ENCODE measurements at regions not wholly inside any gene's neighbourhood (a gene's known extent, or its start where the extent isn't known, plus 50 kb on each side); places are given as distances from the start of the nearest gene placed in this dataset.
"Not testable (repeated sequence)": the region's sequence is repeated elsewhere in the genome, so short reads cannot be mapped to it uniquely, and the experiment has no call there.

DNA sequence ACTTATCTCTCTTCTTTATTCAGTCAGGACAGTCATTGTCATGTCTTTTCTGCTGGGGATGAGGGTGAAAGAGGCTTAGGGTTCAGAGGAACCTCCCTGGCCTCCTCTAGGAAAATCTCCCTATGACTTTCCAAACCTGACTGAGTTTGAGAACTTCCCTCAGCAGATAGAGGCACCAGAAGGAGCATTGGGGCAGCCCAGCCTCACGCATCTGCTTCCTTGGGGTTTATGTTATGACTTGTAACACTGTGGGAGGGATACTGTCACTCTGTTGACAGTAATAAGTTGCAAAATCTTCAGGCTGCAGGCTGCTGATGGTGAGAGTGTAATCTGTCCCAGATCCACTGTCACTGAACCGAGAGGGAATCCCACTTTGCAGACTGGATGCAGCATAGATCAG is 4842.6 kb upstream of the OR11H1 start:
- H3K27ac ChIP-seq (ENCODE audit: low read depth in 1 of 2, low read length in 1 of 2); H3K27me3 ChIP-seq (ENCODE audit: control insufficient read depth in 3 of 3, insufficient read depth in 3 of 3, low read length in 2 of 3); H3K36me3 ChIP-seq (ENCODE audit: control insufficient read depth in 4 of 4, insufficient read depth in 4 of 4, low read length in 4 of 4); H3K4me3 ChIP-seq; H3K4me1 ChIP-seq (ENCODE audit: control insufficient read depth in 5 of 5, insufficient read depth in 5 of 5, low read length in 5 of 5); H3K9ac ChIP-seq (ENCODE audit: insufficient read depth in 1 of 2, low read length in 2 of 2); DNase-seq; H3K9me3 ChIP-seq (ENCODE audit: control insufficient read depth in 4 of 4, insufficient read depth in 3 of 4, low read length in 3 of 4); ATAC-seq (ENCODE audit: insufficient read depth, low FRiP score): not testable (repeated sequence)
- 55 to 62% methylated on average over 1 of the region's 2 CpGs for WGBS, 2 donors

DNA sequence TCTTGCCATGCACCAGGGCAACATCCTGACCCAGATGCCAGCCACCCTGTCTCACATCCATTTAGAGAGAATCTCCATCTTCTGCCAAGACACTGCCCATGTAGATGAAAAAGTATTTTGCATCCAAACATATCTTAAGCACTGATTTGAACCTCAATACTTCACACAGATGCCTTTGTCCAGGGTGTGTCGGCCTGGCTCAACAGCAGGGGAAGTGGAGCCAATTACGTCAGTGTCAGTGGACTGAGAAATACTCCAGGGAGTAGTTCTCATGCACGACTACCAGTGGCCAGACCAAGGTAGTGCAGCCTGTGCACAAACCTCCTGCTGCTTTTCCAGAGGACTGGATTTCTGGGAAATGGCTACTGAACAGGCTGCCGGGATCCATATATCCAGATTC is 4840.7 kb upstream of the OR11H1 start:
- not testable (repeated sequence) for H3K27me3 ChIP-seq (ENCODE audit: control insufficient read depth in 3 of 3, insufficient read depth in 3 of 3, low read length in 2 of 3); ATAC-seq (ENCODE audit: insufficient read depth, low FRiP score); H3K4me3 ChIP-seq; H3K9ac ChIP-seq (ENCODE audit: insufficient read depth in 1 of 2, low read length in 2 of 2); H3K36me3 ChIP-seq (ENCODE audit: control insufficient read depth in 4 of 4, insufficient read depth in 4 of 4, low read length in 4 of 4); H3K4me1 ChIP-seq (ENCODE audit: control insufficient read depth in 5 of 5, insufficient read depth in 5 of 5, low read length in 5 of 5); H3K9me3 ChIP-seq (ENCODE audit: control insufficient read depth in 4 of 4, insufficient read depth in 3 of 4, low read length in 3 of 4); H3K27ac ChIP-seq (ENCODE audit: low read depth in 1 of 2, low read length in 1 of 2); DNase-seq
- WGBS, 2 donors: 52 to 59% methylated on average over 4 of the region's 4 CpGs

DNA sequence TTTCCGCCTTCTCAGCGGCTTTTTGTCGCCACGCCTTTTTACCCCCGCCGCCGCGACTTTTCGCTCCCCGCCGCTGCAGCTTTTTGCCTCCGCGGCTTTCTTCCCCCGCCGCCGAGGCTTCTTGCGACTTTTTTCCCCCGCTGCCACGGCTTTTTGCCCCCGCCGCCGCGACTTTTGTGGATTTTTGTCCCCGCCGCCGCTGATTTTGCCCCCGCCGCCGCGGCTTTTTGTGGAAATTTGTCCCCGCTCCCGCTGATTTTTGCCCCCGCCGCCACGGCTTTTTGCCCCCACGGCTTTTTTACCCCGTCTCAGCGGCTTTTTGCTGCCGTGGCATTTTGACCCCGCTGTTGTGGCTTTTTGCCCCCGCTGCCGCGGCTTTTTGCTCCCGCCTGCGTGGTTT is 4829.2 kb upstream of the OR11H1 start:
- not testable (repeated sequence) for H3K27ac ChIP-seq (ENCODE audit: low read depth in 1 of 2, low read length in 1 of 2); ATAC-seq (ENCODE audit: insufficient read depth, low FRiP score); H3K4me3 ChIP-seq; H3K4me1 ChIP-seq (ENCODE audit: control insufficient read depth in 5 of 5, insufficient read depth in 5 of 5, low read length in 5 of 5); H3K9ac ChIP-seq (ENCODE audit: insufficient read depth in 1 of 2, low read length in 2 of 2); H3K9me3 ChIP-seq (ENCODE audit: control insufficient read depth in 4 of 4, insufficient read depth in 3 of 4, low read length in 3 of 4); H3K27me3 ChIP-seq (ENCODE audit: control insufficient read depth in 3 of 3, insufficient read depth in 3 of 3, low read length in 2 of 3); H3K36me3 ChIP-seq (ENCODE audit: control insufficient read depth in 4 of 4, insufficient read depth in 4 of 4, low read length in 4 of 4); DNase-seq
- 69 to 70% methylated on average over 40 to 45 of the region's 45 CpGs for WGBS, 2 donors

DNA sequence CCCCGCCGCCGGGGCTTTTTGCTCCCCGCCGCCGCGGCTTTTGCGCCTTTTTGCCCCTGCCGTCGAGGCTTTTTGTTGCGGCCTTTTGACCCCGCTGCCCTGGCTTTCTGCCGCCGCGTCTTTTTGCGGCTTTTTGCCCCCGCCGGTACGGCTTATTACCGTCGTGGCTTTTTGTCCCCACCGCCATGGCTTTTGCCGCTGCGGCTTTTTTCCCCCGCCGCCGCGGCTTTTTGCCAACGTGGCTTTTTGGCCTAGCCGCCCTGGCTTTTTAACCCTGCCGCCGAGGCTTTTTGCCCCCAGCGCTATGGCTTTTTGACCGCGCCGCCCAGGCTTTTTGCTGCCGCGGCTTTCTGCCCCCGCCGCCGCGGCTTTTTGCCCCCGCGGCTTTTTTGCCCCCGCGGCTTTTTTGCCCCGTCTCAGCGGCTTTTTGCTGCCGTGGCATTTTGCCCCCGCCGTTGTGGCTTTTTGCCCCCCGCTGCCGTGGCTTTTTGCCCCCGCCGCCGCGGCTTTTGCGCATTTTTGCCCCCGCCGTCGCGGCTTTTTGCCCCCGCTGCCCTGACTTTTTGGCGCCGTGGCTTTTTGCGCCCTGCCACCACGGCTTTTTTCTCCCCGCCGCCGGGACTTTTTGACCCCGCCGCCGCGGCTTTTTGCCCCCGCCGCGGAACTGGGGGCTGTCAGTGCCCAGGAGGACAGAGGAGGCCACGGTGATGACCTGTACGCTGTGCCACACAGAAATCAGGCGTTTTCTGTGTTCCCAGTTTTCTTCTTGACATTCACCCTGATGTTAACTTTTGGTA is 4828.5 kb upstream of the OR11H1 start:
- not testable (repeated sequence) for H3K27me3 ChIP-seq (ENCODE audit: control insufficient read depth in 3 of 3, insufficient read depth in 3 of 3, low read length in 2 of 3); H3K36me3 ChIP-seq (ENCODE audit: control insufficient read depth in 4 of 4, insufficient read depth in 4 of 4, low read length in 4 of 4); H3K9ac ChIP-seq (ENCODE audit: insufficient read depth in 1 of 2, low read length in 2 of 2); ATAC-seq (ENCODE audit: insufficient read depth, low FRiP score); H3K4me1 ChIP-seq (ENCODE audit: control insufficient read depth in 5 of 5, insufficient read depth in 5 of 5, low read length in 5 of 5); H3K27ac ChIP-seq (ENCODE audit: low read depth in 1 of 2, low read length in 1 of 2); DNase-seq; H3K4me3 ChIP-seq; H3K9me3 ChIP-seq (ENCODE audit: control insufficient read depth in 4 of 4, insufficient read depth in 3 of 4, low read length in 3 of 4)
- WGBS, 2 donors: 65 to 72% methylated on average over 68 to 75 of the region's 80 CpGs

DNA sequence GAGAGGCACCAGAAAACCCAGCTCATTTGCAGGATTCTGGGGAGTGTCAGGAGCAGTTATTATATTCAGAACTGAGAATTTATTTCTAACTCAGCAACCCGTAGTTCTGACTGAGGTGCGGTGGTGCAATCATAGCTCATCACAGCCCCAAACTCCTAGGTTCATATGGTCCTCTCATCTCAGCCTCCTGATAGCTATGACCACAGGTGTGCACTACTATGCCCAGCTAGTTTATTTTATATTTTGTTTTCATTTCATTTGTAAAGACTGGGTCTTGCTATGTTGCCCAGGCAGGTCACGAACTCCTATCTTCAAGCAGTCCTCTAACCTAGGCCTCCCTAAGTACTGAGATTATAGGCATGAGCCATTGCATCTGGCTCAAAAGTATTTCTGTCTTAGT is 4819.8 kb upstream of the OR11H1 start:
- H3K4me1 ChIP-seq (ENCODE audit: control insufficient read depth in 5 of 5, insufficient read depth in 5 of 5, low read length in 5 of 5); H3K36me3 ChIP-seq (ENCODE audit: control insufficient read depth in 4 of 4, insufficient read depth in 4 of 4, low read length in 4 of 4); ATAC-seq (ENCODE audit: insufficient read depth, low FRiP score); H3K4me3 ChIP-seq; H3K27ac ChIP-seq (ENCODE audit: low read depth in 1 of 2, low read length in 1 of 2); DNase-seq; H3K9ac ChIP-seq (ENCODE audit: insufficient read depth in 1 of 2, low read length in 2 of 2); H3K27me3 ChIP-seq (ENCODE audit: control insufficient read depth in 3 of 3, insufficient read depth in 3 of 3, low read length in 2 of 3): not testable (repeated sequence)
- WGBS, 2 donors: 78 to 87% methylated on average over 3 of the region's 3 CpGs
- H3K9me3 ChIP-seq (ENCODE audit: control insufficient read depth in 4 of 4, insufficient read depth in 3 of 4, low read length in 3 of 4): peaks cover 0 to 13% (median 5%) of the 10 kb centered on the region in 4 donors

DNA sequence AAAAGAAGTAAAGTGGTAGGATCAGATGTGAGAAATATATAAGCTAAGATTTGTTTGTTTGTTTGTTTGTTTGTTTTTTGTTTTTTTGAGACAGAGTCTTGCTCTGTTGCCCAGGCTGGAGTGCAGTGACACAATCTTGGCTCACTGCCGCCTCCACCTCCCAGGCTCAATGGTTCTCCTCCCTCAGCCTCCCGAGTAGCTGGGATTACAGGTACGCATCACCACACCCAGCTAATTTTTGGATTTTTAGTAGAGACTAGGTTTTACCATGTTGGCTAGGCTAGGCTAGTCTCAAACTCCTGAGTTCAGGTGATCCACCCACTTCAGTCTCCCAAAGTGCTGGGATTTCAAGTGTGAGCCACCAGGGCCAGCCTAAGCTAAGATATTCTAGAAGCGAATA is 4817.1 kb upstream of the OR11H1 start:
- not testable (repeated sequence) for H3K4me1 ChIP-seq (ENCODE audit: control insufficient read depth in 5 of 5, insufficient read depth in 5 of 5, low read length in 5 of 5); H3K9ac ChIP-seq (ENCODE audit: insufficient read depth in 1 of 2, low read length in 2 of 2); H3K27me3 ChIP-seq (ENCODE audit: control insufficient read depth in 3 of 3, insufficient read depth in 3 of 3, low read length in 2 of 3); ATAC-seq (ENCODE audit: insufficient read depth, low FRiP score); H3K27ac ChIP-seq (ENCODE audit: low read depth in 1 of 2, low read length in 1 of 2); DNase-seq; H3K36me3 ChIP-seq (ENCODE audit: control insufficient read depth in 4 of 4, insufficient read depth in 4 of 4, low read length in 4 of 4); H3K4me3 ChIP-seq
- H3K9me3 ChIP-seq (ENCODE audit: control insufficient read depth in 4 of 4, insufficient read depth in 3 of 4, low read length in 3 of 4): peaks cover 0 to 31% (median 13%) of the 10 kb centered on the region in 4 donors
- WGBS, 2 donors: 47 to 54% methylated on average over 4 of the region's 4 CpGs

DNA sequence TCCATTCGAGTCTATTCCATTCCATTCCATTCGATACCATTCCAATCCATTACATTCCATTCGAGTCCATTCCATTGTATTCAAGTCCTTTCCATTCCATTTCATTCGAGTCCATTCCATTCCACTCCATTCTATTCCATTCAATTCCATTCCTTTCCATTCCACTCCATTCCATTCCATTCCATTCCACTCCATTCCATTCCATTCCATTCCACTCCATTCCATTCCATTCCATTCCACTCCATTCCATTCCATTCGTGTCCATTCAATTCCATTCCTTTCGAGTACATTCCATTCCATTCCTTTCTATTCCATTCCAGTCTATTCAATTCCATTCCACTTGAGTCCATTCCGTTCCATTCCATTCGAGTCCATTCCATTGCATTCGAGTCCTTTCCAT is 4805.2 kb upstream of the OR11H1 start:
- not testable (repeated sequence) for H3K4me1 ChIP-seq (ENCODE audit: control insufficient read depth in 5 of 5, insufficient read depth in 5 of 5, low read length in 5 of 5); H3K27me3 ChIP-seq (ENCODE audit: control insufficient read depth in 3 of 3, insufficient read depth in 3 of 3, low read length in 2 of 3); ATAC-seq (ENCODE audit: insufficient read depth, low FRiP score); H3K36me3 ChIP-seq (ENCODE audit: control insufficient read depth in 4 of 4, insufficient read depth in 4 of 4, low read length in 4 of 4); H3K9ac ChIP-seq (ENCODE audit: insufficient read depth in 1 of 2, low read length in 2 of 2); DNase-seq; H3K27ac ChIP-seq (ENCODE audit: low read depth in 1 of 2, low read length in 1 of 2); H3K4me3 ChIP-seq
- WGBS, 2 donors: 62 to 63% methylated on average over 9 of the region's 9 CpGs
- peaks cover 10 to 66% (median 34%) of the 10 kb centered on the region in 4 donors for H3K9me3 ChIP-seq (ENCODE audit: control insufficient read depth in 4 of 4, insufficient read depth in 3 of 4, low read length in 3 of 4)

DNA sequence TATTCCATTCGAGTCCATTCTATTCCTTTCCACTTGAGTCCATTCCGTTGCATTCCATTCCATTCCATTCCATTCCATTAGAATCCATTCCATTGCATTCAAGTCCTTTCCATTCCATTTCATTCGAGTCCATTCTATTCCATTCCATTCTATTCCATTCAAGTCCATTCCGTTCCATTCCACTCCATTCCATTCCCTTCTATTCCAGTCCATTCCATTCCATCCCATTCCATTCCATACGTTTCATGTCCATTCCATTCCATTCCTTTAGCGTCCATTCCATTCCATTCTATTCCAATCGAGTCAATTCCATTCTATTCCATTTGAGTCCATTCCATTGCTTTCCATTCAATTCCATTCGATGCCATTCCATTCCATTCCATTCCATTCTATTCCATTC is 4804.0 kb upstream of the OR11H1 start:
- H3K27ac ChIP-seq (ENCODE audit: low read depth in 1 of 2, low read length in 1 of 2); H3K4me3 ChIP-seq; H3K9ac ChIP-seq (ENCODE audit: insufficient read depth in 1 of 2, low read length in 2 of 2); H3K36me3 ChIP-seq (ENCODE audit: control insufficient read depth in 4 of 4, insufficient read depth in 4 of 4, low read length in 4 of 4); ATAC-seq (ENCODE audit: insufficient read depth, low FRiP score); DNase-seq; H3K27me3 ChIP-seq (ENCODE audit: control insufficient read depth in 3 of 3, insufficient read depth in 3 of 3, low read length in 2 of 3); H3K4me1 ChIP-seq (ENCODE audit: control insufficient read depth in 5 of 5, insufficient read depth in 5 of 5, low read length in 5 of 5): not testable (repeated sequence)
- H3K9me3 ChIP-seq (ENCODE audit: control insufficient read depth in 4 of 4, insufficient read depth in 3 of 4, low read length in 3 of 4): peaks cover 12 to 72% (median 30%) of the 10 kb centered on the region in 4 donors
- WGBS, 2 donors: 53 to 58% methylated on average over 8 of the region's 8 CpGs
